ENCODE measurements at regions not wholly inside any gene's neighbourhood (a gene's known extent, or its start where the extent isn't known, plus 50 kb on each side); places are given as distances from the start of the nearest gene placed in this dataset.

- intact Hi-C loops (cut with DNase I; ENCODE audit: low total_unique reads) = no loop called here
- H3K27me3 ChIP-seq = no peaks in the 10 kb centered on the region
- peaks cover 0 to 9% (median 0%) of the 10 kb centered on the region in 4 donors for H3K36me3 ChIP-seq
- no peaks in the 10 kb centered on the region for H3K9me3 ChIP-seq
- H3K4me1 ChIP-seq = peaks cover 5 to 45% (median 10%) of the 10 kb centered on the region in 4 donors
- no peak for DNase-seq
- no peak overlapping the region for H3K4me3 ChIP-seq
- no peak overlapping the region for H3K27ac ChIP-seq
- 63 to 66% (median 63%) methylated on average over 3 of the region's 3 CpGs for WGBS, 5 donors
- TF ChIP-seq POLR2A (IDR thresholded peaks at IDR 0.05) = no peak
Measured at GRCh38 chr4:71257761-71258160, 81.1 kb upstream of the SLC4A4 start.

GRCh38 chr4:71258323-71258722, 80.5 kb upstream of the SLC4A4 start:
- no peak for DNase-seq
- Histone ChIP-seq H3K27ac (no peak overlapping the region), H3K9me3 (no peaks in the 10 kb centered on the region), H3K4me1 (peaks cover 5 to 44% (median 10%) of the 10 kb centered on the region in 4 donors), H3K27me3 (no peaks in the 10 kb centered on the region), H3K36me3 (peaks cover 0 to 9% (median 0%) of the 10 kb centered on the region in 4 donors), H3K4me3 (no peak overlapping the region)
- no peak for TF ChIP-seq POLR2AphosphoS5 (IDR thresholded peaks at IDR 0.05)
- TF ChIP-seq EP300 (IDR thresholded peaks at IDR 0.05) = no peak
- TF ChIP-seq CTCF (IDR thresholded peaks at IDR 0.05) = no peak
- no peak for TF ChIP-seq POLR2A (IDR thresholded peaks at IDR 0.05)
- WGBS, 5 donors = 59 to 76% (median 69%) methylated on average over 7 of the region's 7 CpGs
- intact Hi-C loops (cut with DNase I; ENCODE audit: low total_unique reads) = no loop called here

GRCh38 chr4:71259280-71259679, 79.5 kb upstream of the SLC4A4 start:
- intact Hi-C loops (cut with DNase I; ENCODE audit: low total_unique reads) = no loop called here
- TF ChIP-seq EP300 (IDR thresholded peaks at IDR 0.05) (no peak), POLR2A (IDR thresholded peaks at IDR 0.05) (no peak), CTCF (IDR thresholded peaks at IDR 0.05) (no peak), POLR2AphosphoS5 (IDR thresholded peaks at IDR 0.05) (no peak)
- Histone ChIP-seq H3K9me3 (no peaks in the 10 kb centered on the region), H3K36me3 (peaks cover 0 to 9% (median 0%) of the 10 kb centered on the region in 4 donors), H3K4me1 (peaks cover 5 to 34% (median 10%) of the 10 kb centered on the region in 4 donors), H3K4me3 (no peak overlapping the region), H3K27me3 (no peaks in the 10 kb centered on the region), H3K27ac (no peak overlapping the region)
- WGBS, 5 donors = 90 to 94% (median 91%) methylated on average over 6 of the region's 6 CpGs
- DNase-seq = no peak

- TF ChIP-seq POLR2AphosphoS5 (IDR thresholded peaks at IDR 0.05) = no peak
- TF ChIP-seq CTCF (IDR thresholded peaks at IDR 0.05) = no peak
- no peak for TF ChIP-seq POLR2A (IDR thresholded peaks at IDR 0.05)
- TF ChIP-seq EP300 (IDR thresholded peaks at IDR 0.05) = no peak
- Histone ChIP-seq H3K27ac (peak overlapping the region in 1 of 5 donors; percentile 28), H3K27me3 (no peaks in the 10 kb centered on the region), H3K36me3 (peaks cover 0 to 9% (median 0%) of the 10 kb centered on the region in 4 donors), H3K4me1 (peaks cover 5 to 29% (median 10%) of the 10 kb centered on the region in 4 donors), H3K9me3 (no peaks in the 10 kb centered on the region), H3K4me3 (no peak overlapping the region)
- intact Hi-C loops (cut with DNase I; ENCODE audit: low total_unique reads) = no loop called here
- no peak for DNase-seq
- 66 to 76% (median 73%) methylated on average over 3 of the region's 3 CpGs for WGBS, 5 donors
Measured at GRCh38 chr4:71259911-71260331, 78.9 kb upstream of the SLC4A4 start.

- Histone ChIP-seq H3K27me3 (no peaks in the 10 kb centered on the region), H3K4me3 (no peak overlapping the region), H3K36me3 (peaks cover 0 to 6% (median 0%) of the 10 kb centered on the region in 4 donors), H3K9me3 (no peaks in the 10 kb centered on the region), H3K27ac (peak overlapping the region in 1 of 5 donors; percentile 16), H3K4me1 (peaks cover 5 to 31% (median 10%) of the 10 kb centered on the region in 4 donors)
- WGBS, 5 donors = 32 to 64% (median 33%) methylated on average over 1 of the region's 1 CpG
- TF ChIP-seq POLR2AphosphoS5 (IDR thresholded peaks at IDR 0.05) (no peak), CTCF (IDR thresholded peaks at IDR 0.05) (no peak), EP300 (IDR thresholded peaks at IDR 0.05) (no peak), POLR2A (IDR thresholded peaks at IDR 0.05) (no peak)
- intact Hi-C loops (cut with DNase I; ENCODE audit: low total_unique reads) = no loop called here
- DNase-seq = no peak
Measured at GRCh38 chr4:71260544-71260943, 78.3 kb upstream of the SLC4A4 start.
